SU-DHL-6 (cell line): ENCODE measurements at regions not wholly inside any gene's neighbourhood (a gene's known extent, or its start where the extent isn't known, plus 50 kb on each side); places are given as distances from the start of the nearest gene placed in this dataset.

Experiments used
- H2AFZ ChIP-seq: fragments of 200-600 bp; sonication (generic); 2 replicates; pipeline ENCODE4 v1.6.1; 2014; ENCODE audit warnings: low read depth, mild to moderate bottlenecking, moderate library complexity, mixed read lengths, antibody characterized with exemption, low read length; ENCODE audit not compliant: severe bottlenecking
- H3F3A ChIP-seq: fragments of 200-600 bp; shearing (Covaris generic); 2 replicates; pipeline ENCODE4 v1.6.0; 2016; ENCODE audit warnings: antibody characterized with exemption, mild to moderate bottlenecking; ENCODE audit not compliant: insufficient read depth
- H3K27ac ChIP-seq: fragments of 200-600 bp; sonication (generic); 2 replicates; pipeline ENCODE4 v1.5.1; 2016; ENCODE audit warnings: low read depth, mild to moderate bottlenecking, low read length, moderate library complexity, mixed read lengths
- H3K27me3 ChIP-seq: fragments of 200-600 bp; sonication (generic), shearing (Covaris generic); 2 replicates; pipeline ENCODE4 v1.6.0; 2014; ENCODE audit warnings: mild to moderate bottlenecking, low read length
- H3K36me3 ChIP-seq: fragments of 200-600 bp; sonication (generic); 2 replicates; pipeline ENCODE4 v1.6.1; 2014; ENCODE audit warnings: mild to moderate bottlenecking, low read length, mixed read lengths
- H3K4me2 ChIP-seq: fragments of 300-600, 200-600 bp; shearing (Covaris generic), sonication (generic); 2 replicates; pipeline ENCODE4 v1.6.0; 2014; ENCODE audit warnings: low read length, low read depth, mild to moderate bottlenecking; ENCODE audit not compliant: poor library complexity, severe bottlenecking
- H3K4me3 ChIP-seq: fragments of 200-600 bp; sonication (generic); 2 replicates; pipeline ENCODE4 v1.5.1; 2014; ENCODE audit warnings: antibody characterized with exemption, low read length, mild to moderate bottlenecking, mixed read lengths; ENCODE audit not compliant: insufficient read depth, poor library complexity, severe bottlenecking
- H3K79me2 ChIP-seq: fragments of 200-600 bp; sonication (generic); 2 replicates; pipeline ENCODE4 v1.6.1; 2014; ENCODE audit warnings: mild to moderate bottlenecking, low read length, moderate library complexity; ENCODE audit not compliant: insufficient read depth
- H3K9ac ChIP-seq: fragments of 200-600 bp; sonication (generic); 2 replicates; pipeline ENCODE4 v1.7.0; 2014; ENCODE audit warnings: mild to moderate bottlenecking, low read length
- H3K9me2 ChIP-seq: fragments of 200-600 bp; sonication (generic); replicated peaks from 2 replicates; pipeline ENCODE4 v1.6.1; 2014; ENCODE audit warnings: low read length; ENCODE audit not compliant: insufficient read depth
- H3K9me3 ChIP-seq: fragments of 200-600 bp; sonication (generic); 2 replicates; pipeline ENCODE4 v1.6.1; 2014; ENCODE audit warnings: low read length, mixed read lengths; ENCODE audit not compliant: insufficient read depth
- H4K20me1 ChIP-seq: fragments of 200-600 bp; sonication (generic); 2 replicates; pipeline ENCODE4 v1.6.1; 2014; ENCODE audit warnings: low read depth, mild to moderate bottlenecking, antibody characterized with exemption, low read length, moderate library complexity, mixed read lengths
- CTCF ChIP-seq: fragments of 200-600 bp; sonication (generic); IDR thresholded peaks from one replicate; pipeline ENCODE4 v1.5.1; 2017; ENCODE audit warnings: antibody characterized with exemption, mild to moderate bottlenecking, low read length, moderate library complexity; ENCODE audit not compliant: insufficient read depth, poor library complexity, severe bottlenecking
- EZH2phosphoT487 ChIP-seq: fragments of 200-600 bp; sonication (generic), shearing (Covaris generic); conservative IDR thresholded peaks from 2 replicates; pipeline ENCODE4 v1.6.1; 2018; ENCODE audit warnings: mild to moderate bottlenecking, antibody characterized with exemption, low read length, moderate library complexity, mixed read lengths

- Histone ChIP-seq H3K27ac (no peak overlapping the region), H3K9ac (no peak overlapping the region), H4K20me1 (no peaks in the 10 kb centered on the region), H3K79me2 (no peaks in the 10 kb centered on the region), H3K4me3 (no peak overlapping the region), H2AFZ (no peak overlapping the region), H3K27me3 (no peaks in the 10 kb centered on the region), H3K36me3 (no peaks in the 10 kb centered on the region), H3K9me3 (no peaks in the 10 kb centered on the region), H3K9me2 (no peaks in the 10 kb centered on the region), H3F3A (no peaks in the 10 kb centered on the region), H3K4me2 (no peak overlapping the region)
- TF ChIP-seq EZH2phosphoT487 (no peak), CTCF (no peak)
These were observed 50.3 kb upstream of the ID2 start for GRCh38 chr2:8631465-8632005.
